ENCODE measurements at regions not wholly inside any gene's neighbourhood (a gene's known extent, or its start where the extent isn't known, plus 50 kb on each side); places are given as distances from the start of the nearest gene placed in this dataset.
"Not testable (repeated sequence)": the region's sequence is repeated elsewhere in the genome, so short reads cannot be mapped to it uniquely, and the experiment has no call there.

GRCh38 chr22:11795979-11796378, 3732.0 kb upstream of the OR11H1 start:
- H3K36me3 ChIP-seq; H3K27me3 ChIP-seq; H3K4me1 ChIP-seq; H3K27ac ChIP-seq; intact Hi-C loops (cut with DNase I); H3K9me3 ChIP-seq; ATAC-seq; DNase-seq; H3K4me3 ChIP-seq: not testable (repeated sequence)
- WGBS (ENCODE audit: insufficient coverage, low coverage, low lambda C conversion rate, missing lambda C conversion rate) = no CpG with 5 or more reads among the region's 2 CpGs

DNA sequence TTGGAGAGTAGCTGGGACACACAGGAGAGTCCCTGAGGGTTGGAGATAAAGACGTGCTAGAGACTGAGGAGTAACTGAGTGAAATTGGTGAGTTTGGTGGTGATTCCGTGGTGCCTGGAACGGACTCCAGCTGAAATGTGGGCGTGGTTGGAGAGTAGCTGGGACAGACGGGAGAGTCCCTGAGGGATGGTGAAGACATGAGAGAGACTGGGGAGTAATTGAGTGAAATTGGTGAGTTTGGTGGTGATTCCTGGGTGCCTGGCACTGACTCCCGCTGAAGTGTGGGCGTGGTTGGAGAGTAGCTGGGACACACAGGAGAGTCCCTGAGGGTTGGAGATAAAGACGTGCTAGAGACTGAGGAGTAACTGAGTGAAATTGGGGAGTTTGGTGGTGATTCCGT, 3712.5 kb upstream of the OR11H1 start:
- 50% methylated on average over 6 of the region's 9 CpGs for WGBS (ENCODE audit: insufficient coverage, low coverage, low lambda C conversion rate, missing lambda C conversion rate)
- ATAC-seq; intact Hi-C loops (cut with DNase I); H3K36me3 ChIP-seq; H3K4me1 ChIP-seq; DNase-seq; H3K4me3 ChIP-seq; H3K27me3 ChIP-seq; H3K9me3 ChIP-seq; H3K27ac ChIP-seq: not testable (repeated sequence)

DNA sequence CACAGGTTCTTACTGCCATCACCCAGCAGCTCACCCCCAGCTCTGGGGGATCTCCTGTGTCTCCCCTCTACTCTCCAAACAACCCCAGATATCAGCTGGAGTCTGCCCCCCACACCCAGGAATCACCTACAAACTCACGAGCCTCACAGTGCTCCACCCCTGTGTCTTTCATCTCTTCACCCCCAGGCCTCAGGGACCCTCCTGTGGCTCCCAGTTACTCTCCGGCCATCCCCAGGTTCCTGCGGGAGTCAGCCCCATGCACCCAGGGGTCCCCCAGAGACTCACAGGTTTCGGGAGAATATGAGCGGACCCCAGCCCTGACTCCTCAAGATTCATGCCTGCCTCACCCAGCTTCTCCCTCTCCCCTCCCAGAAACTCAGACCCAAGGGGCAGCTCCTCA, 3709.1 kb upstream of the OR11H1 start:
- WGBS (ENCODE audit: insufficient coverage, low coverage, low lambda C conversion rate, missing lambda C conversion rate) = 37% methylated on average over 5 of the region's 5 CpGs

DNA sequence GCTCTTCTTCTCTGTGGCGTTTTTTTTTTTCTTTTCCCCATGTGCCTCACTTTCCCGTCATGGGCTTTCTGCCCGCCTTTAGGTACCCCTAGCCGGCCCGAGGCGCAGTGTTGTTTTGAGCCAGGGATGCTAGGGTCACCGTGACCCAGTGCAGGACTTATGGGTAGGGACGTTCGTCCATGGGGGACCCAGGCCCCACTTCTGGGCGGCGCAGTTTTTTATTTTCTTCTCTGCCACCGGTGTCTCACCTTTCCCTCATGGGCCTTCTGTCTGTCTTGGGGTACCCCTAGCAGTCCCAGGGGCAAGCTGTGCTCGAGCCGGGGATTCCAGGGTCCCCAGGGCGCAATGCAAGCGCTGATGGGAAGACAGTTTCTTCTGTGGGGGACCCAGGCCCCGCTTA, 3705.7 kb upstream of the OR11H1 start:
- WGBS (ENCODE audit: insufficient coverage, low coverage, low lambda C conversion rate, missing lambda C conversion rate) = no CpG with 5 or more reads among the region's 17 CpGs
- H3K27me3 ChIP-seq; intact Hi-C loops (cut with DNase I); ATAC-seq; H3K4me1 ChIP-seq; H3K36me3 ChIP-seq; H3K9me3 ChIP-seq; H3K27ac ChIP-seq; DNase-seq; H3K4me3 ChIP-seq: not testable (repeated sequence)

More for the DNA sequence above, 3709.1 kb upstream of the OR11H1 start:
- H3K9me3 ChIP-seq; H3K4me3 ChIP-seq; H3K27ac ChIP-seq; ATAC-seq; H3K36me3 ChIP-seq; H3K27me3 ChIP-seq; intact Hi-C loops (cut with DNase I); H3K4me1 ChIP-seq: not testable (repeated sequence)
- peak in 1 of 3 donors; percentile 29 for DNase-seq

DNA sequence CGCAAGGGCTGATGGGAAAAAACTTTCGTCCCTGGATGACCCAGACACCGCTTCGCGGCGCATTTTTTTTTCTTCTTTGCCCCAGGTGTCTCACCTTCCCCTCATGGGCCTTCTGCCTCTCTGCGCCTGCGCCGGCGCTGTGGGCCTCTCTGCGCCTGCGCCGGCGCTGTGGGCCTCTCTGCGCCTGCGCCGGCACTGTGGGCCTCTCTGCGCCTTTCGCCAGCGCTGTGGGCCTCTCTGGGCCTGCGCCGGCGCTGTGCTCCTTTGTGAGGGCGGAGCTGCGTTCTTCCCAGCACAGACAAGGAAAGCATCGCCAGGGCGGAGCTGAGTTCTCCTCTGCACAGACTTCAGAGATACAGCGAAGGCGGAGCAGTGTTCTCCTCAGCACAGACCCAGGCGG, 3703.0 kb upstream of the OR11H1 start:
- H3K27me3 ChIP-seq; H3K4me1 ChIP-seq; DNase-seq; H3K9me3 ChIP-seq; H3K27ac ChIP-seq; intact Hi-C loops (cut with DNase I); H3K4me3 ChIP-seq; ATAC-seq; H3K36me3 ChIP-seq: not testable (repeated sequence)
- no CpG with 5 or more reads among the region's 30 CpGs for WGBS (ENCODE audit: insufficient coverage, low coverage, low lambda C conversion rate, missing lambda C conversion rate)

- H3K9me3 ChIP-seq; ATAC-seq; DNase-seq; H3K4me3 ChIP-seq; intact Hi-C loops (cut with DNase I); H3K27me3 ChIP-seq; H3K27ac ChIP-seq; H3K4me1 ChIP-seq; H3K36me3 ChIP-seq: not testable (repeated sequence)
- WGBS (ENCODE audit: insufficient coverage, low coverage, low lambda C conversion rate, missing lambda C conversion rate) = 24% methylated on average over 2 of the region's 2 CpGs
Measured at GRCh38 chr22:11826000-11826399, 3702.0 kb upstream of the OR11H1 start.

- H3K4me1 ChIP-seq; H3K4me3 ChIP-seq; intact Hi-C loops (cut with DNase I); ATAC-seq; H3K27me3 ChIP-seq; H3K9me3 ChIP-seq; H3K36me3 ChIP-seq; H3K27ac ChIP-seq: not testable (repeated sequence)
- DNase-seq = peak; percentile 20 to 62 (median 50)
- 55% methylated on average over 4 of the region's 21 CpGs for WGBS (ENCODE audit: insufficient coverage, low coverage, low lambda C conversion rate, missing lambda C conversion rate)
Measured at GRCh38 chr22:11829426-11829825, 3698.6 kb upstream of the OR11H1 start.
